Subcutaneous abdominal adipose tissue (tissue), 5 donors: ENCODE measurements at regions not wholly inside any gene's neighbourhood (a gene's known extent, or its start where the extent isn't known, plus 50 kb on each side); places are given as distances from the start of the nearest gene placed in this dataset.

Experiments used
- H3K27ac ChIP-seq: one replicate; pipeline ENCODE4 v1.7.0; 2013; ENCODE audit warnings: low read depth, mild to moderate bottlenecking, inconsistent platforms, low read length, moderate library complexity
- H3K27me3 ChIP-seq, 5 donors: one replicate each; pipeline ENCODE4 v1.7.0; 2013; ENCODE audit warnings: low read length in 5 of 5, inconsistent platforms in 1 of 5; ENCODE audit not compliant: control insufficient read depth in 5 of 5, insufficient read depth in 4 of 5
- H3K36me3 ChIP-seq, 5 donors: one replicate each; pipeline ENCODE4 v1.7.0; 2013; ENCODE audit warnings: low read length in 5 of 5; ENCODE audit not compliant: control insufficient read depth in 5 of 5, insufficient read depth in 5 of 5
- H3K4me1 ChIP-seq, 5 donors: one replicate each; pipeline ENCODE4 v1.7.0; 2013; ENCODE audit warnings: low read length in 5 of 5, mild to moderate bottlenecking in 3 of 5, moderate library complexity in 1 of 5; ENCODE audit not compliant: control insufficient read depth in 5 of 5, insufficient read depth in 5 of 5
- H3K4me3 ChIP-seq, 5 donors: one replicate each; pipeline ENCODE4 v1.7.0; 2013; ENCODE audit warnings: low read length in 5 of 5, low read depth in 1 of 5
- H3K9ac ChIP-seq, 5 donors: one replicate each; pipeline ENCODE4 v1.7.0; 2013; ENCODE audit warnings: low read length in 5 of 5, mild to moderate bottlenecking in 4 of 5, moderate library complexity in 3 of 5
- H3K9me3 ChIP-seq, 5 donors: one replicate each; pipeline ENCODE4 v1.7.0; 2013; ENCODE audit warnings: low read length in 5 of 5; ENCODE audit not compliant: control insufficient read depth in 5 of 5
- donor health status: healthy.
- donor health status: healthy.
- donor health status: healthy.
- donor health status: healthy.
- donor health status: healthy.

GRCh38 chr20:19908576-19908975 lies 108.6 kb upstream of the NAA20 start:
- Histone ChIP-seq H3K9me3 (no peaks in the 10 kb centered on the region), H3K4me1 (peaks cover 0 to 51% (median 4%) of the 10 kb centered on the region in 5 donors), H3K27ac (peak overlapping the region; percentile 15), H3K4me3 (no peak overlapping the region), H3K27me3 (no peaks in the 10 kb centered on the region), H3K36me3 (peaks cover 0 to 10% (median 6%) of the 10 kb centered on the region in 5 donors), H3K9ac (no peak overlapping the region)

GRCh38 chr20:19909725-19910124 lies 107.4 kb upstream of the NAA20 start:
- Histone ChIP-seq H3K27me3 (no peaks in the 10 kb centered on the region), H3K27ac (peak overlapping the region; percentile 15), H3K4me3 (no peak overlapping the region), H3K9me3 (no peaks in the 10 kb centered on the region), H3K4me1 (peaks cover 7 to 55% (median 9%) of the 10 kb centered on the region in 5 donors), H3K9ac (no peak overlapping the region), H3K36me3 (peaks cover 0 to 9% (median 6%) of the 10 kb centered on the region in 5 donors)

- Histone ChIP-seq H3K36me3 (peaks cover 0 to 9% (median 5%) of the 10 kb centered on the region in 5 donors), H3K4me3 (no peak overlapping the region), H3K9me3 (no peaks in the 10 kb centered on the region), H3K27me3 (no peaks in the 10 kb centered on the region), H3K4me1 (peaks cover 12 to 65% (median 21%) of the 10 kb centered on the region in 5 donors), H3K27ac (no peak overlapping the region), H3K9ac (no peak overlapping the region)
These were observed 105.3 kb upstream of the NAA20 start for GRCh38 chr20:19911810-19912382.

GRCh38 chr20:19913349-19913748 lies 103.8 kb upstream of the NAA20 start:
- Histone ChIP-seq H3K4me1 (peaks cover 9 to 68% (median 36%) of the 10 kb centered on the region in 5 donors), H3K9ac (no peak overlapping the region), H3K9me3 (no peaks in the 10 kb centered on the region), H3K27me3 (no peaks in the 10 kb centered on the region), H3K27ac (peak overlapping the region; percentile 16), H3K36me3 (peaks cover 0 to 9% (median 3%) of the 10 kb centered on the region in 5 donors), H3K4me3 (no peak overlapping the region)

- H3K9ac ChIP-seq = no peak overlapping the region
- peaks cover 0 to 9% (median 3%) of the 10 kb centered on the region in 5 donors for H3K36me3 ChIP-seq
- H3K4me3 ChIP-seq = no peak overlapping the region
- no peaks in the 10 kb centered on the region for H3K9me3 ChIP-seq
- H3K27me3 ChIP-seq = no peaks in the 10 kb centered on the region
- no peak overlapping the region for H3K27ac ChIP-seq
- H3K4me1 ChIP-seq = peaks cover 13 to 74% (median 43%) of the 10 kb centered on the region in 5 donors
These were observed 103.1 kb upstream of the NAA20 start for GRCh38 chr20:19913927-19914614.

GRCh38 chr20:19915111-19915798 lies 101.9 kb upstream of the NAA20 start:
- Histone ChIP-seq H3K27ac (peak overlapping the region; percentile 44), H3K36me3 (peaks cover 0 to 9% (median 3%) of the 10 kb centered on the region in 5 donors), H3K4me3 (peak overlapping the region in 1 of 5 donors; percentile 2), H3K9me3 (no peaks in the 10 kb centered on the region), H3K4me1 (peaks cover 13 to 65% (median 45%) of the 10 kb centered on the region in 5 donors), H3K9ac (peak overlapping the region in 1 of 5 donors; percentile 39), H3K27me3 (no peaks in the 10 kb centered on the region)

- Histone ChIP-seq H3K27me3 (no peaks in the 10 kb centered on the region), H3K4me3 (no peak overlapping the region), H3K9ac (no peak overlapping the region), H3K27ac (no peak overlapping the region), H3K9me3 (no peaks in the 10 kb centered on the region), H3K36me3 (peaks cover 0 to 3% (median 0%) of the 10 kb centered on the region in 5 donors), H3K4me1 (peaks cover 17 to 78% (median 59%) of the 10 kb centered on the region in 5 donors)
These were observed 100.4 kb upstream of the NAA20 start for GRCh38 chr20:19916531-19917485.

GRCh38 chr20:19918965-19919329 lies 98.2 kb upstream of the NAA20 start:
- Histone ChIP-seq H3K27ac (no peak overlapping the region), H3K36me3 (peaks cover 0 to 2% (median 0%) of the 10 kb centered on the region in 5 donors), H3K27me3 (no peaks in the 10 kb centered on the region), H3K9me3 (no peaks in the 10 kb centered on the region), H3K4me1 (peaks cover 17 to 78% (median 59%) of the 10 kb centered on the region in 5 donors), H3K9ac (no peak overlapping the region), H3K4me3 (no peak overlapping the region)

- Histone ChIP-seq H3K4me3 (peak overlapping the region in 1 of 5 donors; percentile 15), H3K4me1 (peaks cover 8 to 62% (median 44%) of the 10 kb centered on the region in 5 donors), H3K9ac (no peak overlapping the region), H3K9me3 (no peaks in the 10 kb centered on the region), H3K27me3 (no peaks in the 10 kb centered on the region), H3K36me3 (peaks cover 0 to 2% (median 0%) of the 10 kb centered on the region in 5 donors), H3K27ac (peak overlapping the region; percentile 37)
These were observed 96.6 kb upstream of the NAA20 start for GRCh38 chr20:19920381-19921138.
